Activated T-helper 17 cell treated with anti-CD3 and anti-CD28 coated beads, Interleukin-2, amount 50 U/mL, for 72 hours (primary cell): ENCODE measurements at regions not wholly inside any gene's neighbourhood (a gene's known extent, or its start where the extent isn't known, plus 50 kb on each side); places are given as distances from the start of the nearest gene placed in this dataset.

Source experiments
- ATAC-seq: fragments of 150-1000 bp; cut with Tn5 transposase; replicated peaks from 2 replicates; pipeline ENCODE4 v1.10.0; 2021; ENCODE audit warnings: mild to moderate bottlenecking, moderate library complexity
- H3K27ac Mint-ChIP-seq: one replicate; pipeline ENCODE4 v1.8.0; 2022; ENCODE audit warnings: mixed read lengths
- H3K27me3 Mint-ChIP-seq: one replicate; pipeline ENCODE4 v1.8.0; 2022; ENCODE audit warnings: mixed read lengths
- H3K36me3 Mint-ChIP-seq: one replicate; pipeline ENCODE4 v1.8.0; 2022; ENCODE audit warnings: low read depth, mild to moderate bottlenecking, mixed read lengths
- H3K4me1 Mint-ChIP-seq: one replicate; pipeline ENCODE4 v1.8.0; 2022; ENCODE audit warnings: mixed read lengths
- H3K4me3 Mint-ChIP-seq: one replicate; pipeline ENCODE4 v1.8.0; 2022; ENCODE audit warnings: mild to moderate bottlenecking, mixed read lengths
- H3K9me3 Mint-ChIP-seq: one replicate; pipeline ENCODE4 v1.8.0; 2022; ENCODE audit warnings: mixed read lengths

- Mint-ChIP-seq H3K4me1 (no peaks in the 10 kb centered on the region), H3K4me3 (no peak overlapping the region), H3K36me3 (no peaks in the 10 kb centered on the region), H3K27me3 (peaks cover 10% of the 10 kb centered on the region), H3K27ac (no peak overlapping the region), H3K9me3 (no peaks in the 10 kb centered on the region)
- ATAC-seq: no peak
Observed at GRCh38 chr1:94621802-94622201, 80.2 kb upstream of the F3 start.

GRCh38 chr1:94621395-94621794 lies 79.8 kb upstream of the F3 start:
- Mint-ChIP-seq H3K27ac (no peak overlapping the region), H3K36me3 (no peaks in the 10 kb centered on the region), H3K4me1 (no peaks in the 10 kb centered on the region), H3K9me3 (no peaks in the 10 kb centered on the region), H3K27me3 (peaks cover 13% of the 10 kb centered on the region), H3K4me3 (no peak overlapping the region)
- no peak for ATAC-seq

- Mint-ChIP-seq H3K4me1 (no peaks in the 10 kb centered on the region), H3K4me3 (no peak overlapping the region), H3K27ac (no peak overlapping the region), H3K9me3 (no peaks in the 10 kb centered on the region), H3K27me3 (peaks cover 19% of the 10 kb centered on the region), H3K36me3 (no peaks in the 10 kb centered on the region)
- no peak for ATAC-seq
Observed at GRCh38 chr1:94620345-94621031, 78.9 kb upstream of the F3 start.

- Mint-ChIP-seq H3K27ac (no peak overlapping the region), H3K4me1 (no peaks in the 10 kb centered on the region), H3K36me3 (no peaks in the 10 kb centered on the region), H3K4me3 (no peak overlapping the region), H3K9me3 (no peaks in the 10 kb centered on the region), H3K27me3 (peaks cover 19% of the 10 kb centered on the region)
- ATAC-seq: no peak
Observed at GRCh38 chr1:94619731-94620130, 78.2 kb upstream of the F3 start.

- Mint-ChIP-seq H3K4me3 (no peak overlapping the region), H3K9me3 (no peaks in the 10 kb centered on the region), H3K27ac (no peak overlapping the region), H3K4me1 (no peaks in the 10 kb centered on the region), H3K27me3 (peaks cover 19% of the 10 kb centered on the region), H3K36me3 (no peaks in the 10 kb centered on the region)
- no peak for ATAC-seq
Observed at GRCh38 chr1:94617957-94618739, 76.6 kb upstream of the F3 start.

- H3K27me3 Mint-ChIP-seq: peaks cover 19% of the 10 kb centered on the region
Observed at GRCh38 chr1:94617134-94617805, 75.7 kb upstream of the F3 start.

GRCh38 chr1:94616506-94616905 lies 74.9 kb upstream of the F3 start:
- no peak overlapping the region for H3K27ac Mint-ChIP-seq
- no peak overlapping the region for H3K4me3 Mint-ChIP-seq
- peaks cover 19% of the 10 kb centered on the region for H3K27me3 Mint-ChIP-seq
- no peaks in the 10 kb centered on the region for H3K4me1 Mint-ChIP-seq
- no peaks in the 10 kb centered on the region for H3K36me3 Mint-ChIP-seq
- no peaks in the 10 kb centered on the region for H3K9me3 Mint-ChIP-seq
- ATAC-seq: no peak

More at GRCh38 chr1:94617134-94617805, 75.7 kb upstream of the F3 start:
- Mint-ChIP-seq H3K36me3 (no peaks in the 10 kb centered on the region), H3K4me3 (no peak overlapping the region), H3K9me3 (no peaks in the 10 kb centered on the region), H3K4me1 (no peaks in the 10 kb centered on the region), H3K27ac (no peak overlapping the region)
- ATAC-seq: no peak

- Mint-ChIP-seq H3K36me3 (no peaks in the 10 kb centered on the region), H3K4me3 (no peak overlapping the region), H3K9me3 (no peaks in the 10 kb centered on the region), H3K27ac (no peak overlapping the region), H3K27me3 (peaks cover 16% of the 10 kb centered on the region), H3K4me1 (no peaks in the 10 kb centered on the region)
- ATAC-seq: no peak
Observed at GRCh38 chr1:94614996-94615395, 73.4 kb upstream of the F3 start.

- Mint-ChIP-seq H3K36me3 (no peaks in the 10 kb centered on the region), H3K4me1 (no peaks in the 10 kb centered on the region), H3K27ac (no peak overlapping the region), H3K27me3 (peaks cover 16% of the 10 kb centered on the region), H3K4me3 (no peak overlapping the region), H3K9me3 (no peaks in the 10 kb centered on the region)
- ATAC-seq: no peak
Observed at GRCh38 chr1:94614168-94614815, 72.7 kb upstream of the F3 start.

GRCh38 chr1:94612525-94613204 lies 71.1 kb upstream of the F3 start:
- ATAC-seq: no peak
- H3K27me3 Mint-ChIP-seq: peaks cover 9% of the 10 kb centered on the region
- no peaks in the 10 kb centered on the region for H3K4me1 Mint-ChIP-seq
- no peak overlapping the region for H3K4me3 Mint-ChIP-seq
- H3K36me3 Mint-ChIP-seq: no peaks in the 10 kb centered on the region
- no peaks in the 10 kb centered on the region for H3K9me3 Mint-ChIP-seq
- H3K27ac Mint-ChIP-seq: no peak overlapping the region

GRCh38 chr1:94611681-94612475 lies 70.3 kb upstream of the F3 start:
- Mint-ChIP-seq H3K36me3 (no peaks in the 10 kb centered on the region), H3K4me3 (no peak overlapping the region), H3K27ac (no peak overlapping the region), H3K27me3 (peaks cover 9% of the 10 kb centered on the region), H3K4me1 (no peaks in the 10 kb centered on the region), H3K9me3 (no peaks in the 10 kb centered on the region)
- no peak for ATAC-seq

- no peaks in the 10 kb centered on the region for H3K9me3 Mint-ChIP-seq
- H3K27ac Mint-ChIP-seq: no peak overlapping the region
- no peaks in the 10 kb centered on the region for H3K27me3 Mint-ChIP-seq
- H3K36me3 Mint-ChIP-seq: no peaks in the 10 kb centered on the region
- H3K4me3 Mint-ChIP-seq: no peak overlapping the region
- ATAC-seq: no peak
- no peaks in the 10 kb centered on the region for H3K4me1 Mint-ChIP-seq
Observed at GRCh38 chr1:94609619-94610018, 68.1 kb upstream of the F3 start.

GRCh38 chr1:94608852-94609530 lies 67.4 kb upstream of the F3 start:
- Mint-ChIP-seq H3K4me3 (no peak overlapping the region), H3K27me3 (no peaks in the 10 kb centered on the region), H3K36me3 (no peaks in the 10 kb centered on the region), H3K27ac (no peak overlapping the region), H3K9me3 (no peaks in the 10 kb centered on the region), H3K4me1 (no peaks in the 10 kb centered on the region)
- ATAC-seq: no peak
